PFSK-1 (cell line): ENCODE measurements at regions not wholly inside any gene's neighbourhood (a gene's known extent, or its start where the extent isn't known, plus 50 kb on each side); places are given as distances from the start of the nearest gene placed in this dataset.

Experiments
- FOXP2 ChIP-seq: optimal IDR thresholded peaks from 2 replicates; pipeline ENCODE3; 2011; ENCODE audit warnings: borderline replicate concordance, control low read depth, inconsistent platforms; ENCODE audit not compliant: insufficient read depth; ENCODE audit errors: extremely low read length, extremely low read depth
- POLR2AphosphoS5 ChIP-seq: IDR thresholded peaks from 2 replicates; pipeline ENCODE4 v1.6.1; 2012; ENCODE audit warnings: low read depth, mild to moderate bottlenecking, control low read depth, low read length, moderate library complexity
- SIN3A ChIP-seq: IDR thresholded peaks from 2 replicates; pipeline ENCODE4 v1.6.1; 2012; ENCODE audit warnings: mild to moderate bottlenecking, low read length, moderate library complexity, borderline replicate concordance; ENCODE audit not compliant: insufficient read depth
- TAF1 ChIP-seq: IDR thresholded peaks from 2 replicates; pipeline ENCODE4 v1.6.1; 2012; ENCODE audit warnings: low read length, control low read depth, borderline replicate concordance; ENCODE audit not compliant: insufficient read depth
- TF ChIP-seq, protein P1 (sequence below), 2 experiments: IDR thresholded peaks; 2 replicates each; pipeline versions ENCODE4 v1.6.1 to v1.8.0; 2011 to 2012; ENCODE audit warnings: low read depth in 2 of 2, low read length in 2 of 2, control low read depth in 1 of 2, inconsistent platforms in 1 of 2, mild to moderate bottlenecking in 1 of 2, moderate library complexity in 1 of 2; ENCODE audit not compliant: insufficient read depth in 1 of 2

GRCh38 chr22:49505337-49506009, 322.2 kb downstream of the BRD1 start:
- TF ChIP-seq SIN3A = no peak
- no peak for TF ChIP-seq TAF1

DNA sequence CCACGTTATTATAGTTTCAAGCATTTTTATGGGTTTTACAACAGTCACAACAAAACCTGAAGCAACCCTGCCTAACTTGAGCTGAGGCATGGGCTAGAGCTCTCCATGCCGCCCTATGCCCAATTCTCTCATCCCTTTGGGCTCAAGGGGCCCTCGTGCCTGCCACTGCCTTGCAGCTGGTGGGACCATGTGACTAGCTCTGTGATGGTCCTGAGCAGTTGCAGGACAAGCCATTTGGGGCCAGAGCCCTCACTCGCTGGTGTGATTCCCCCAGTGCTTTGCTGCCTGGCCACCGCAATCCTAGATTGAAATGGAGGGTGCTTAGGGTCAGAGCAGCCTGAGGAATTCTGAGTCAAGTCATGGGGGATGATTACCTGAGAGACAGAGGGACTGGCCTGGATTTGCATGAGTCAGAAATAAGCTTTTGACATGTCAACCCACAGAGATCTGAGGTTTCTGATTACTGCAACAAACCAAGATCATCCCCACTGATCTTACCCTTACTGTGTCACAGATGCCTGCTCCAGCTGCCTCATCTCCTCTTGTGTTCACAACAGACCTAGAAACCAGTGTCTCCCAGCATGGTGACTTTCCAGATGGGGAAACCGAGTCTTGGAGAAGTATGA, 323.7 kb downstream of the BRD1 start:
- TF ChIP-seq POLR2AphosphoS5 = no peak
- no peak for TF ChIP-seq SIN3A
- TF ChIP-seq FOXP2 = no peak

DNA sequence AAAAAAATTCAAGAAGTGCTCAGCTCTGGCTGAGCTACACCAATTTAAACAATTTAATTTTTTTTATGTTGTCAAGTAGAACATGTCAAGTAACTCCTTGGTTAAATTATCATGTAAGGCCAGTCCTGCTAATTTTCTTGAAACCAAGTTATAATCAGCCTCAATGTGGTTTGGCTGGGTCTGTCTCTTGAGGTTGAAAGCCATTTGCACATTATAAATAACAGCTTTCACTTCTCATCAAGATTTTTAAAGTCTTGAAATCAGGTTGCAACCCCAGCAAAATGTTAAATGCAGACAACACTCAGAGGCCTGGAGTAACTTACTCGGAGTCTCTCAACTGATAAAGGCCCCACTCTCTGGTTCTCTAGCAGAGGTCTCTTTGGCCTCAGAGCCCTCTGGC, 324.4 kb downstream of the BRD1 start:
- TF ChIP-seq SIN3A (no peak), FOXP2 (no peak), POLR2AphosphoS5 (no peak), TAF1 (no peak)
- TF ChIP-seq, protein P1, sequence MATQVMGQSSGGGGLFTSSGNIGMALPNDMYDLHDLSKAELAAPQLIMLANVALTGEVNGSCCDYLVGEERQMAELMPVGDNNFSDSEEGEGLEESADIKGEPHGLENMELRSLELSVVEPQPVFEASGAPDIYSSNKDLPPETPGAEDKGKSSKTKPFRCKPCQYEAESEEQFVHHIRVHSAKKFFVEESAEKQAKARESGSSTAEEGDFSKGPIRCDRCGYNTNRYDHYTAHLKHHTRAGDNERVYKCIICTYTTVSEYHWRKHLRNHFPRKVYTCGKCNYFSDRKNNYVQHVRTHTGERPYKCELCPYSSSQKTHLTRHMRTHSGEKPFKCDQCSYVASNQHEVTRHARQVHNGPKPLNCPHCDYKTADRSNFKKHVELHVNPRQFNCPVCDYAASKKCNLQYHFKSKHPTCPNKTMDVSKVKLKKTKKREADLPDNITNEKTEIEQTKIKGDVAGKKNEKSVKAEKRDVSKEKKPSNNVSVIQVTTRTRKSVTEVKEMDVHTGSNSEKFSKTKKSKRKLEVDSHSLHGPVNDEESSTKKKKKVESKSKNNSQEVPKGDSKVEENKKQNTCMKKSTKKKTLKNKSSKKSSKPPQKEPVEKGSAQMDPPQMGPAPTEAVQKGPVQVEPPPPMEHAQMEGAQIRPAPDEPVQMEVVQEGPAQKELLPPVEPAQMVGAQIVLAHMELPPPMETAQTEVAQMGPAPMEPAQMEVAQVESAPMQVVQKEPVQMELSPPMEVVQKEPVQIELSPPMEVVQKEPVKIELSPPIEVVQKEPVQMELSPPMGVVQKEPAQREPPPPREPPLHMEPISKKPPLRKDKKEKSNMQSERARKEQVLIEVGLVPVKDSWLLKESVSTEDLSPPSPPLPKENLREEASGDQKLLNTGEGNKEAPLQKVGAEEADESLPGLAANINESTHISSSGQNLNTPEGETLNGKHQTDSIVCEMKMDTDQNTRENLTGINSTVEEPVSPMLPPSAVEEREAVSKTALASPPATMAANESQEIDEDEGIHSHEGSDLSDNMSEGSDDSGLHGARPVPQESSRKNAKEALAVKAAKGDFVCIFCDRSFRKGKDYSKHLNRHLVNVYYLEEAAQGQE (IDR thresholded peaks at IDR 0.05; ENCODE audit: insufficient read depth in 1 of 2, low read depth in 2 of 2, low read length in 2 of 2) = no peak

DNA sequence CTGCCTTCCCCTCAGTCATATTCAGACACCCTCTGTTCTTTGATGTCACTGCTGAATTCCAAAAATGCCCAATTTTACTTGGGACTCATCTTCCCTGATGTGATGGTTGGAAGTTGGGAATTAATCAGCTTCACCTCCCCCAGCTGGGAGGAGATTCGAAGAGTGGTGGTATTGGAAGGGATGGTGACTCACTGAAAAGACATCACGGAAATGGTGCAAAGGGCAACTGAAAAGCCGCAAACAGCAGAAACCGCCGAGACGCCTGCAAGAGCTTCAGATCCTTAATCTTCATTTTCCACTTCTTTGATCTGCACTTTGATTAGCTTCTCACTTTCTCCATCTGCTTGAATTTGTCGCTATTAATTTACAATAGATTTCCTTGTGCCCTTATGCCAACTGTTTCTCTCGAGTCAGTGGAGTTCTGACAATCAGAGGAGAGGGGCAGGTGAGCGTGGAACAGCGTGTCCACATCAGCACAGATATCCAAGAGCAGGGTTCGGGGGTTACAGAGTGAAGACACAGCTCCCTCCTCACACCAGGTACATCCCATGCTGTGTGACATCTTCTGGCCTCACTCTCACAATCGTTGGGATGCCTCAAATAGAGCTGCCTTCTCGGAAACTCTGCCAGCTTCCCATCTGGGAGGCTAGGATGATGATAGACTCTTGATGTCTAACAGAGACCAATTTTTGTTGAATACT, 325.4 kb downstream of the BRD1 start:
- TF ChIP-seq TAF1 (no peak), FOXP2 (no peak), SIN3A (no peak), POLR2AphosphoS5 (no peak)
- TF ChIP-seq, protein P1 (IDR thresholded peaks at IDR 0.05; ENCODE audit: insufficient read depth in 1 of 2, low read depth in 2 of 2, low read length in 2 of 2) = no peak

GRCh38 chr22:49500942-49501395, 326.7 kb downstream of the BRD1 start:
- TF ChIP-seq TAF1 (no peak), POLR2AphosphoS5 (no peak), FOXP2 (no peak), SIN3A (no peak)
- TF ChIP-seq, protein P1 (IDR thresholded peaks at IDR 0.05; ENCODE audit: insufficient read depth in 1 of 2, low read depth in 2 of 2, low read length in 2 of 2) = no peak

DNA sequence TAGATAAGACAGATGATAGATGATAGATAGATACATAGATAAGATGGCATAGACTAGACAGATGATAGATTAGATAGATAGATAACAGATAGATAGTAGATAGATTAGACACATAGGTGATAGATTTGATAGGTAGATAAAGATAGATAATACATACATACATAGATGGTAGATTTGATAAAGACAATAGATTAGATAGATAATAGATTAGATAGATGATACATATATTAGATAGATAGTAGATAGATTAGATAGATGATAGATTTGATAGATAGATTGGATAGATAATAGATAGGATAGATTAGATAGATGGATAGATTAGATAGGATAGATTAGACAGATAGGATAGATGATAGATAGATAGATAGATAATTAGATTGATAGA, 327.6 kb downstream of the BRD1 start:
- TF ChIP-seq SIN3A = no peak
- TF ChIP-seq TAF1 = no peak
- no peak for TF ChIP-seq FOXP2
- TF ChIP-seq, protein P1 (IDR thresholded peaks at IDR 0.05; ENCODE audit: insufficient read depth in 1 of 2, low read depth in 2 of 2, low read length in 2 of 2) = no peak
- TF ChIP-seq POLR2AphosphoS5 = no peak
